GM10248 (cell line): ENCODE measurements at regions not wholly inside any gene's neighbourhood (a gene's known extent, or its start where the extent isn't known, plus 50 kb on each side); places are given as distances from the start of the nearest gene placed in this dataset.

Experiments
- CTCF ChIA-PET: fragments of 300-600 bp; sonication (Branson Sonifier 250); formaldehyde crosslinking; extraction: SDS; loops from one replicate; lab custom pipeline; 2021; ENCODE audit warnings: antibody characterized with exemption; lab: Yijun Ruan, JAX
- POLR2A ChIA-PET: fragments of 350-650 bp; sonication (Branson Sonifier 250); formaldehyde crosslinking; extraction: SDS; loops from one replicate; lab custom pipeline; 2020; ENCODE audit warnings: antibody characterized with exemption; lab: Yijun Ruan, JAX
- DNase-seq: peaks from one replicate; pipeline ENCODE4 v3.0.0; 2012; ENCODE audit errors: extremely low spot score
- CTCF ChIP-seq: IDR thresholded peaks from 2 replicates; pipeline ENCODE4 v1.5.1; 2012; ENCODE audit warnings: mild to moderate bottlenecking, low read depth; ENCODE audit errors: extremely low read depth, missing control alignments, control extremely low read depth

GRCh38 chr7:17598846-17599245 is 300.4 kb downstream of the AHR start:
- no peak for TF ChIP-seq CTCF
- no peak for DNase-seq
- ChIA-PET CTCF (no interaction called here), POLR2A (no interaction called here)

- DNase-seq, result no peak
Measured at GRCh38 chr7:17599733-17600339, 301.4 kb downstream of the AHR start.

GRCh38 chr7:17600340-17600752 is 301.9 kb downstream of the AHR start:
- no peak for DNase-seq
- ChIA-PET CTCF (interaction anchor here (2.2 kb wide), 1 partner anchor 12 kb away, joined by 5 read pairs; no protein-coding TSS in a partner anchor), POLR2A (no interaction called here)
- no peak for TF ChIP-seq CTCF

More at GRCh38 chr7:17599733-17600339, 301.4 kb downstream of the AHR start:
- TF ChIP-seq CTCF, result no peak
- ChIA-PET POLR2A (no interaction called here), CTCF (interaction anchor here (2.2 kb wide), 1 partner anchor 12 kb away, joined by 5 read pairs; no protein-coding TSS in a partner anchor)

- TF ChIP-seq CTCF, result no peak
- ChIA-PET POLR2A (no interaction called here), CTCF (interaction anchor here (2.2 kb wide), 1 partner anchor 14 kb away, joined by 5 read pairs; no protein-coding TSS in a partner anchor)
- DNase-seq, result no peak
Measured at GRCh38 chr7:17601921-17602320, 303.5 kb downstream of the AHR start.

DNA sequence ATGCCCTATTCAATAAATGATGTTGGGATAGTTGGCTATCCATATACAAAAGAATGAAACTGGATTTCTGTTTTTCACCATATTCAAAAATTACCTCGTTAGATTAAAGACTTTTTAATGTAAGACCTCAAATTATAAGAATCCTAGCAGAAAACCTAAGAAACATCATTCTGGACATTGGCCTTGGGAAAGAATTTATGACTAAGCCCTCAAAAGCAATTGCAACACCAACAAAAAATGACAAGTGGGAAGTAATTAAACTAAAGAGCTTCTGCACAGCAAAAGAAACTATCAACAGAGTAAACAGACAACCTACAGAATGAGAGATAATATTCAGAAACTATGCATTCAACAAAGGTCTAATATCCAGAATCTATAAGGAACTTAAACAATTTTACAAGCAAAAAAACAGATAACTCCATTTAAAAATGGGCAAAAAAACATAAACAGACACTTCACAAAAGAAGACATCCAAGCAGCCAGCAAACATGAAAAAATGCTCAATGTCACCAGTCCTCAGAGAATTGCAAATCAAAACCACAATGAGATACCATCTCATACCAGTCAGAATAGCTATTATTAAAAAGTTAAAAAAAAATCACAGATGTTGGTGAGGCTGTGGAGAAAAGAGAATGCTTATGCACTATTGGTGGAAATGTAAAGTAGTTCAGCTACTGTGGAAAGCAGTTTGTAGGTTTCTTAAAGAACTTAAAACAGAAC is 309.8 kb downstream of the AHR start:
- no peak for TF ChIP-seq CTCF
- CTCF ChIA-PET, result interaction anchor here (0.9 kb wide), 1 partner anchor 625 kb away, joined by 3 read pairs; no protein-coding TSS in a partner anchor
- no peak for DNase-seq
- POLR2A ChIA-PET, result no interaction called here

- ChIA-PET POLR2A (no interaction called here), CTCF (interaction anchor here (1.7 kb wide), 1 partner anchor 11 kb away, joined by 6 read pairs; no protein-coding TSS in a partner anchor)
- DNase-seq, result no peak
- no peak for TF ChIP-seq CTCF
Measured at GRCh38 chr7:17611611-17612010, 313.2 kb downstream of the AHR start.
